Medulla oblongata (tissue), 1 donor: ENCODE measurements at regions not wholly inside any gene's neighbourhood (a gene's known extent, or its start where the extent isn't known, plus 50 kb on each side); places are given as distances from the start of the nearest gene placed in this dataset.
A peak's percentile ranks its signal among the peaks of the same experiment; 100 is the strongest.
"Not testable (repeated sequence)": the region's sequence is repeated elsewhere in the genome, so short reads cannot be mapped to it uniquely, and the experiment has no call there.

Source experiments
- DNase-seq: peaks from one replicate; pipeline ENCODE4 v3.0.0-alpha.2; 2015; ENCODE audit errors: extremely low spot score

GRCh38 chrX:150119323-150119722, 181.0 kb upstream of the EOLA2 start:
- DNase-seq: no peak

GRCh38 chrX:150125045-150125444, 186.8 kb upstream of the EOLA2 start:
- not testable (repeated sequence) for DNase-seq

GRCh38 chrX:150127216-150127615, 188.9 kb upstream of the EOLA2 start:
- no peak for DNase-seq

- DNase-seq: no peak
Observed at GRCh38 chrX:150143721-150144440, 205.6 kb upstream of the EOLA2 start.

- DNase-seq: no peak
Observed at GRCh38 chrX:150146271-150146896, 208.1 kb upstream of the EOLA2 start.

GRCh38 chrX:150148749-150149672, 210.7 kb upstream of the EOLA2 start:
- no peak for DNase-seq

- DNase-seq: peak; percentile 35
Observed at GRCh38 chrX:150150076-150150779, 211.9 kb upstream of the EOLA2 start.

- DNase-seq: no peak
Observed at GRCh38 chrX:150150780-150151125, 212.4 kb upstream of the MAMLD1 start.

GRCh38 chrX:150152036-150152435, 211.1 kb upstream of the MAMLD1 start:
- no peak for DNase-seq

- no peak for DNase-seq
Observed at GRCh38 chrX:150152546-150152945, 210.6 kb upstream of the MAMLD1 start.

- DNase-seq: no peak
Observed at GRCh38 chrX:150155436-150156035, 207.6 kb upstream of the MAMLD1 start.

- DNase-seq: no peak
Observed at GRCh38 chrX:150156615-150157014, 206.5 kb upstream of the MAMLD1 start.

- DNase-seq: no peak
Observed at GRCh38 chrX:150157291-150157690, 205.8 kb upstream of the MAMLD1 start.

- no peak for DNase-seq
Observed at GRCh38 chrX:150158554-150159332, 204.4 kb upstream of the MAMLD1 start.

GRCh38 chrX:150159537-150159936, 203.6 kb upstream of the MAMLD1 start:
- DNase-seq: no peak

- DNase-seq: no peak
Observed at GRCh38 chrX:150160656-150161055, 202.5 kb upstream of the MAMLD1 start.

GRCh38 chrX:150161193-150161592, 201.9 kb upstream of the MAMLD1 start:
- DNase-seq: no peak

GRCh38 chrX:150162141-150162540, 201.0 kb upstream of the MAMLD1 start:
- no peak for DNase-seq

- DNase-seq: no peak
Observed at GRCh38 chrX:150163221-150163930, 199.7 kb upstream of the MAMLD1 start.
